ENCODE measurements at regions not wholly inside any gene's neighbourhood (a gene's known extent, or its start where the extent isn't known, plus 50 kb on each side); places are given as distances from the start of the nearest gene placed in this dataset.
"Not testable (repeated sequence)": the region's sequence is repeated elsewhere in the genome, so short reads cannot be mapped to it uniquely, and the experiment has no call there.

GRCh38 chr2:67623741-67624140 lies 226.6 kb downstream of the ETAA1 start:
- not testable (repeated sequence) for DNase-seq (ENCODE audit: low read depth)

GRCh38 chr2:67625178-67625577 lies 228.0 kb downstream of the ETAA1 start:
- peak; percentile 87 for DNase-seq (ENCODE audit: low read depth)

- DNase-seq (ENCODE audit: low read depth): peak; percentile 90
Measured at GRCh38 chr2:67625690-67626475, 228.8 kb downstream of the ETAA1 start.

GRCh38 chr2:67626656-67627055 lies 229.5 kb downstream of the ETAA1 start:
- DNase-seq (ENCODE audit: low read depth): peak; percentile 81

- DNase-seq (ENCODE audit: low read depth): peak; percentile 38
Measured at GRCh38 chr2:67627456-67628207, 230.5 kb downstream of the ETAA1 start.

- no peak for DNase-seq (ENCODE audit: low read depth)
Measured at GRCh38 chr2:67628892-67629291, 231.8 kb downstream of the ETAA1 start.

- DNase-seq (ENCODE audit: low read depth): peak; percentile 64
Measured at GRCh38 chr2:67631483-67631882, 234.3 kb downstream of the ETAA1 start.

- DNase-seq (ENCODE audit: low read depth): no peak
Measured at GRCh38 chr2:67633212-67633856, 236.2 kb downstream of the ETAA1 start.

GRCh38 chr2:67638146-67638545 lies 241.0 kb downstream of the ETAA1 start:
- DNase-seq (ENCODE audit: low read depth): no peak

- DNase-seq (ENCODE audit: low read depth): no peak
Measured at GRCh38 chr2:67641312-67642045, 244.3 kb downstream of the ETAA1 start.

GRCh38 chr2:67642046-67642382 lies 244.9 kb downstream of the ETAA1 start:
- DNase-seq (ENCODE audit: low read depth): peak; percentile 46

- DNase-seq (ENCODE audit: low read depth): no peak
Measured at GRCh38 chr2:67642961-67643360, 245.8 kb downstream of the ETAA1 start.

GRCh38 chr2:67645280-67646138 lies 248.4 kb downstream of the ETAA1 start:
- peak; percentile 77 for DNase-seq (ENCODE audit: low read depth)

GRCh38 chr2:67646714-67647333 lies 249.7 kb downstream of the ETAA1 start:
- DNase-seq (ENCODE audit: low read depth): no peak

GRCh38 chr2:67649331-67650261 lies 252.5 kb downstream of the ETAA1 start:
- DNase-seq (ENCODE audit: low read depth): peak; percentile 67

- peak; percentile 91 for DNase-seq (ENCODE audit: low read depth)
Measured at GRCh38 chr2:67650291-67651133, 253.4 kb downstream of the ETAA1 start.

- DNase-seq (ENCODE audit: low read depth): no peak
Measured at GRCh38 chr2:67651565-67651964, 254.4 kb downstream of the ETAA1 start.

GRCh38 chr2:67652679-67653078 lies 255.5 kb downstream of the ETAA1 start:
- DNase-seq (ENCODE audit: low read depth): no peak

GRCh38 chr2:67656875-67657274 lies 259.7 kb downstream of the ETAA1 start:
- DNase-seq (ENCODE audit: low read depth): no peak
